ENCODE measurements at regions not wholly inside any gene's neighbourhood (a gene's known extent, or its start where the extent isn't known, plus 50 kb on each side); places are given as distances from the start of the nearest gene placed in this dataset.
A peak's percentile ranks its signal among the peaks of the same experiment; 100 is the strongest.
"Not testable (repeated sequence)": the region's sequence is repeated elsewhere in the genome, so short reads cannot be mapped to it uniquely, and the experiment has no call there.

DNA sequence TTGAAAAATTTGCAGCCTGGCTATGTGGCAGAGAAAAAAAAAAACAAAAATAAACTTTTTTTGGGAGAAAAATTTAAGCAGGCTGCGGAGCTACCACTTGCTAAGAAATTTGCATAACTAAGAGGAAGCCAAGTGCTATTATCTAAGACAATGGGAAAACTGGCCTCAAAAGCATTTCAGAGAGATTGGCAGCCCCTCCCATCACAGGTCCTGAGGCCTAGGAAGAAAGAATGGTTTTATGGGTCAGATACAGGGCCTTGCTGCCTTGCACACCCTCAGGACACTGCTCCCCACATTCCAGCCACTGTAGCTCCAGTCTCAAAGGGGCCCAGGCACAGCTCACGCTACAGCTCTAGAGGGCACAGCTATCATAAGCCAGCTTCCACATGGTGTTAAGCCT is 777.9 kb downstream of the TENT5A start:
- DNase-seq = no peak

DNA sequence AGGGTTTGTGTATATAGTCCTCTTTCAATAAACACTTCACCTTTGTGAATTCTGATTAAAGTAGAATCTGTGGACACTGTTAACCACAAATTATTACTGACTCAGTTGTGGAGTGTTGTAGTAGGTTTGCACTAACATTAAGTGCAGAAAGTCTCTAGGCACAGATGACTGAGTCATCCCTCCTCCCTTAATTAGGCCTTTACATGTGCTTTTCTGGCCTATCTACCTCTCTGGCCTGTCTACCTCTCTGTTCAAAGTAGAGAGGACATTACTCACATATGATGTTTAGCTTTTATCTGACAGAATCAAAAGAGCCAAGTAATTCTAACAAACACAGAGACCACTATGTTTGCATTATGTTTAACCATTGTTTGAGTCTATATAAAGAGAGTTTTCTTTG is 783.0 kb downstream of the TENT5A start:
- no peak for DNase-seq

- no peak for DNase-seq
These were observed 784.9 kb downstream of the TENT5A start for GRCh38 chr6:80967609-80968008.

DNA sequence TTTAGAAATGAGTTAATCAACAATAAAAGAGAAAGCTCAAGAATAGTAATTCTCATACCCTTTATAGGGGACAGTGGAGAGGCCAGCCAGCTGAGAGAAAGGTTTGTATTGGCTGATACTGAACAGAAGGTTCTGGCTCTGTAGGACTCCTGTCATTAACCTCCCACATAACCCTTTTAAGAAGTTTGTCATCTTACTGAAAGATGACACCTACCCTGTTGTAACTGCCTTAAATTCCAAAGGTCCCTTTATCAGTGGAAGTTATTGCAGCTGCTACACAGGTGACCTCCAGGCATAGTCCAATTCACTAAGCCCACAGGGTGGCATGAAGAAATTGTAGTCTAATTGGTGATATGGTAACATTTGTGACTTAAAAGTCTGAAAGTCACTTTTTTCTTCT is 790.1 kb downstream of the TENT5A start:
- DNase-seq = no peak

DNA sequence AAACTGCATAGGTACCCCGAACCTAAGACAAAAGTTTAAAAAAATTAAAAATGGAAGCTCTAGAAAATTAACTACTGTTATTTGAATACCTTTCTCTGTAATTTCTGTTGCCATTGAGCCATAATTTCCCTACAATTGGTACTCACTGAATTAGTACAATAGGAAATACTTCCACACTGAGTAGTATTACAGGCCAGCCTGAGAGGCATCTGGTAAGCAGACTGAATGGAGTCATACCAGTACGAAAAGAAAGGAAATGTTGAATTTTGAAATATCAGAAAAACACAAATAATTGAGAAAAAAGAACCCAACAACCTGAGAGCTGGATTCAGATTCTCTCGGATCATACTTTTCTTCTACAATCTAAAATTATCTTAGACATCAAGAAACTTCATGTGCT is 791.3 kb downstream of the TENT5A start:
- DNase-seq = no peak

GRCh38 chr6:80959034-80959433 is 793.4 kb downstream of the TENT5A start:
- DNase-seq = no peak

- peak; percentile 26 for DNase-seq
These were observed 795.6 kb downstream of the TENT5A start for GRCh38 chr6:80956898-80957297.

GRCh38 chr6:80952479-80952878 is 800.0 kb downstream of the TENT5A start:
- DNase-seq = not testable (repeated sequence)

DNA sequence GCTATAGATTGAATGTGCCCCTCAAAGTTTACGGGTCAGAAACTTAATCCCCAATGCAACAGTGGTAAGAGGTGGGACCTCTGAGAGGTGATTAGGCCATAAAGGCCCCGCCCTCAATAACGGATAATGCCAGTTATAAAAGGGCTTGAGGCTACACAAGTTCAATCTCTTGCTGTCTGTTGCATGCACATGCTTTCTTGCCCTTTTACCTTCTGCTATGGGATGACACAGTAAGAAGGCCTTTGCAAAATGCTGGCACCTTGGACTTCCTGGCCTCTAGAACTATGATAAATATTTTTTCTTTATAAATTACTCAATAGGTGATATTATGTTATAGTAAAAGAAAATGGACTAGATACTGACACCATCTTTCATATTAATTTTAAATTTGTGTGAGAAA is 806.1 kb downstream of the TENT5A start:
- no peak for DNase-seq

- no peak for DNase-seq
These were observed 809.6 kb downstream of the TENT5A start for GRCh38 chr6:80942911-80943310.

DNA sequence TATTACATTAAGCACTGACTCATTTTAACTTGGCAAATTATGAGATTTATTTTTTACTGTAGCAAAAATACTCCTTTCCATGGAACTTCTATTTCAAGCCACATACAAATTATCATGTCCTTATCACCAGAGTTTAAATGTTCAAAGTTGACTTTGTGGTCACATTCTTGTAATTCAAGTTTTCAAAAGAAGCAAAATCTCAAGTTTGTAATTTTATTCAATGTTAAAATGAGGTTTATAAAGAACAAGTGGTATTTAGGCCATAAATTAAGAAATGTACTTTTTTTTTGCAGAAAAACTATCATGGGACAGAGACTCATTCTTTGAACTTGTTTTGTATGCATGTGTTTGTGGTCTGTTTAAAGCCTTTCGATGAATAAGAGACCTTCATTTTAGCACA is 811.5 kb downstream of the TENT5A start:
- no peak for DNase-seq

- peak; percentile 43 for DNase-seq
These were observed 811.9 kb downstream of the TENT5A start for GRCh38 chr6:80940571-80940970.

- DNase-seq = no peak
These were observed 812.6 kb downstream of the TENT5A start for GRCh38 chr6:80939898-80940297.

DNA sequence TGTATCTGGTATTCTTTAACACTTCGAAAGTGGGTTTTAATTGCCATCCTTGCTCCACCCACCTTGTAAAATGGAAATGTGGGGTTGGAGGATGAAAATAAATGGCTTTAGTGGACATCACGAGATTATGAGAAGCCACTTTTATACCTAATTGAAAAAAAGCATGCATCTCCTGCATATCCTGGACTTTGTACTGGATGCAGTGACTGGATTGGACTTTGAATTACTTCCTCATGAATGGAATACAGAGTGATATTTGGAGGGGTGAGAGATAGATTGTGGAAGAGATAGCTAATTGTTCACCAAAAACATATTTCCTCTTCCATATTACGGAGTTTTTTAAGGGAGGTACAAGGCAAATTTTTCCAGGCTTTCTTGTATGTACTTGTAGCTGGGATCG is 813.0 kb downstream of the TENT5A start:
- no peak for DNase-seq

DNA sequence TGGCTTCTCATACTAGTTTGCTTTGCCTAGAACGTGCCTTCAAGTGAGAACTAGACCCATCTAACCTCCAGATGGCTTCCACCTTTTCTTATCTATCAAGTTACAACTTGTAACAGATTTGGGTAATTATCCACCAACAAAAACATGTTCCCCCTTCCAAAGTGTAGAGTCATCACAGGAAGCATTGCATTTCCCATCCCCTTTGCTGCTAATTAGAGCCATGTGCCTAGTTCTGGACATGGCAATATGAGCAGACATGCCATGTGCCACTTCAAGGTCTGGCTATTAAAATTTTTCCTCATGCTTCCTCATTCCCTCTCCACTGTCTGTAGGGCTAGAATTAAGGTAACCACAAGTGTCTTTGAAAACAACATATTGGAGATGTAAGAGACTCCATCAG is 814.4 kb downstream of the TENT5A start:
- no peak for DNase-seq

- DNase-seq = no peak
These were observed 820.1 kb downstream of the TENT5A start for GRCh38 chr6:80932359-80932758.

- DNase-seq = no peak
These were observed 822.1 kb downstream of the TENT5A start for GRCh38 chr6:80930376-80930775.

- DNase-seq = no peak
These were observed 817.3 kb downstream of the BCKDHB start for GRCh38 chr6:80923816-80924215.

DNA sequence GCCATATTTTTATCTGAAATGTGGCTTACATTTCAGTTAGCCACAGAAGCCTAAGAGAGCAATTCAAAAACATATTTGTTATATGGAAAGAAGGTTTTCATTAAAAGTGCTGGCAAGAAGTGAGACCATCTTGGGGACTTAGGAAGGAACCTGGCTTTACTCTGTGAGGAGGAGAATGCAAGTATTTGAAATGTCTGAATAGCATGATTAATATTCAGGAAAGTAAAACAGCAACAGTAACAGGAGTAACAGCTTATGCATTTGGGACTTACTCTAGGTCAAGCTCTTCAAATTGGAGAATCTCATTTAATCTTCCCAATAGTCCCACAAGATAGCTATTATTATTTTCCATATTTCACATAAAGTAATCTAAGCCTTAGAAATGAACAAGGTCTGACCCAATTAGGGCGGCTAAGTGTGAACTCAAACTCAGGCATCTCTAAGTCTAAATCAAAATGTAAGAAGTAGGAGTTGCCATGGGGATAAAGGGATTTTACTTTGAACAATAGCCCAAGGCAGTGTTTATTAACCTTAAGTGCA is 816.5 kb downstream of the BCKDHB start:
- DNase-seq = no peak

DNA sequence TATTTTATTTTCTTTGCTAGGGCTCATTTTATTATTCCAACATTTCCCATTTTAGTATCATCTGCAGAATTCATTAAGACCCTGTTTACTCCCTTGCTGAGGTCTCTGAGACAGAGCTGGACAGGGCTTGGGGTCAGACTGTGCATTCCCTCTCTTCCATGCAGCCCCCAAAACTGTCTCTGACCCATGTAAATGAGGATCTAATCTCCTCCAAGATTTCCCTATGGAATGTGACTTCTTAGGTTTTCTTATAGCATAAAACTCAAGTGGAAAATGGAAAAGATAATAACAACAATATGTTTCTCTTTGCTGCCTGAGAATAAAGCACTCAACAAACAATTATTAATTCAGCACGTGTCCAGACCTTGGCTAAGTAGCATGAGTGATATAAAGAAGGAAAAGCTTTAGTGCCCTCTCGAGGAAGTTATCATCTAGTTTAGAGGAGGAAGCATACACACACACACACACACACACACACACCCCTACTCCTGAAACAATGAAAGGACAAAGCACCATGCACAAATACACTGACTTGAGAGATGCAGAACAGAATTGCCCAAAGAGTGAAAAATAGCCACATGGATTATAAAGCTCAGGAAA is 815.5 kb downstream of the BCKDHB start:
- DNase-seq = peak; percentile 37

GRCh38 chr6:80907831-80908230 is 801.4 kb downstream of the BCKDHB start:
- DNase-seq = no peak

DNA sequence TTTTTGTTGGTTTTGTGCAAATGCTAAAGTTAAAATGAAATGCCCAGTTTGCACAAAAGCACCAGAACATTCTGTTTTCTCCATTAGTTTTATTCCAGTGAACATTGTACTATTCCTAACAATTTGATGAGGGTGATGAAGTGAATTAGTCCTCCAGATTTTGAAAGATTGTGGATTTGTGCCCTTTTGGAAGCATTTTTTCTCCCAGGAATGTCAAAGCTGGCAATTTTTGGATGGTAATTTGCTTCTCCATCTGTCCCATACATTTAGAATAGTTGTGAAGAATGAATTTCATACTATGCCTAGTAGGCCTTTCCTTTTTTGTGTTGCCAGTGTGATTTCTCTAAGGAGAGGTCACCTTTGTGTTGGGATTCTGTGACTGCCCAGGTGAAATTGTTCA is 797.2 kb downstream of the BCKDHB start:
- no peak for DNase-seq

- DNase-seq = no peak
These were observed 780.0 kb downstream of the BCKDHB start for GRCh38 chr6:80886475-80886874.

GRCh38 chr6:80872951-80873308 is 766.5 kb downstream of the BCKDHB start:
- DNase-seq = no peak

GRCh38 chr6:80872199-80872950 is 765.9 kb downstream of the BCKDHB start:
- no peak for DNase-seq

Data from OCI-M1 (cell line).